ENCODE measurements at regions not wholly inside any gene's neighbourhood (a gene's known extent, or its start where the extent isn't known, plus 50 kb on each side); places are given as distances from the start of the nearest gene placed in this dataset.
"Not testable (repeated sequence)": the region's sequence is repeated elsewhere in the genome, so short reads cannot be mapped to it uniquely, and the experiment has no call there.

- in situ Hi-C loops (cut with HindIII; ENCODE audit: low pct_ligation_motif_present, low sequenced_read_pairs) = no loop called here
- H3K36me3 ChIP-seq (replicated peaks) = no peaks in the 10 kb centered on the region
- TF ChIP-seq CTCF (IDR thresholded peaks at IDR 0.05; ENCODE audit: low read depth, low read length, missing control alignments) = no peak
- H3K27me3 ChIP-seq (replicated peaks) = no peaks in the 10 kb centered on the region
- H3K27ac ChIP-seq = no peak overlapping the region
- no peak for DNase-seq
- H3K4me3 ChIP-seq (ENCODE audit: low read depth, low read length) = no peak overlapping the region
Measured at GRCh38 chr5:174583071-174583470, 141.3 kb upstream of the MSX2 start.

DNA sequence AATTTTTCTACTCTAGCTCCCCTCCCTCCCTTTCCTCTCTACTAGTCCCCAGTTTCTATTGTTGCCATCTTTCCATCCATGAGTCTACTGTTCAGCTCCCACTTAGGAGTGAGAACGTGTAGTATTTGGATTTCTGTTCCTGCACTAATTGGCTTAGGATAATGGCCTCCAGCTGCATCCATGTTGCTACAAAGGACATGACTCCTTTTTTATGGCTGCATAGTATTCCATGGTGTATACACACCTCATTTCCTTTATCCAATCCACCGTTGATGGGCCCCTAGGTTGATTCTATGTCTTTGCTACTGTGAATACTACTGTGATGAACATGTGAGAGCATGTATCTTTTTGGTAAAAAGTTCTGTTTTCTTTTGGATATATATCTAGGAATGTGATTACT, 138.9 kb upstream of the MSX2 start:
- Histone ChIP-seq H3K27ac (no peak overlapping the region), H3K27me3 (replicated peaks) (no peaks in the 10 kb centered on the region), H3K36me3 (replicated peaks) (no peaks in the 10 kb centered on the region), H3K4me3 (ENCODE audit: low read depth, low read length) (no peak overlapping the region)
- in situ Hi-C loops (cut with HindIII; ENCODE audit: low pct_ligation_motif_present, low sequenced_read_pairs) = no loop called here
- TF ChIP-seq CTCF (IDR thresholded peaks at IDR 0.05; ENCODE audit: low read depth, low read length, missing control alignments) = no peak
- no peak for DNase-seq

GRCh38 chr5:174586163-174586562, 138.2 kb upstream of the MSX2 start:
- H3K36me3 ChIP-seq (replicated peaks); H3K27me3 ChIP-seq (replicated peaks); H3K27ac ChIP-seq; in situ Hi-C loops (cut with HindIII; ENCODE audit: low pct_ligation_motif_present, low sequenced_read_pairs); H3K4me3 ChIP-seq (ENCODE audit: low read depth, low read length); DNase-seq: not testable (repeated sequence)

GRCh38 chr5:174589011-174589410, 135.4 kb upstream of the MSX2 start:
- Histone ChIP-seq H3K4me3 (ENCODE audit: low read depth, low read length) (no peak overlapping the region), H3K27me3 (replicated peaks) (no peaks in the 10 kb centered on the region), H3K36me3 (replicated peaks) (no peaks in the 10 kb centered on the region), H3K27ac (no peak overlapping the region)
- no peak for TF ChIP-seq CTCF (IDR thresholded peaks at IDR 0.05; ENCODE audit: low read depth, low read length, missing control alignments)
- DNase-seq = no peak
- in situ Hi-C loops (cut with HindIII; ENCODE audit: low pct_ligation_motif_present, low sequenced_read_pairs) = no loop called here

- in situ Hi-C loops (cut with HindIII; ENCODE audit: low pct_ligation_motif_present, low sequenced_read_pairs) = no loop called here
- DNase-seq = no peak
Measured at GRCh38 chr5:174589599-174589998, 134.8 kb upstream of the MSX2 start.

GRCh38 chr5:174590820-174591219, 133.6 kb upstream of the MSX2 start:
- Histone ChIP-seq H3K27me3 (replicated peaks) (no peaks in the 10 kb centered on the region), H3K36me3 (replicated peaks) (no peaks in the 10 kb centered on the region), H3K27ac (no peak overlapping the region), H3K4me3 (ENCODE audit: low read depth, low read length) (no peak overlapping the region)
- DNase-seq = no peak
- no peak for TF ChIP-seq CTCF (IDR thresholded peaks at IDR 0.05; ENCODE audit: low read depth, low read length, missing control alignments)
- in situ Hi-C loops (cut with HindIII; ENCODE audit: low pct_ligation_motif_present, low sequenced_read_pairs) = no loop called here

More at GRCh38 chr5:174589599-174589998, 134.8 kb upstream of the MSX2 start:
- Histone ChIP-seq H3K4me3 (ENCODE audit: low read depth, low read length) (no peak overlapping the region), H3K27me3 (replicated peaks) (no peaks in the 10 kb centered on the region), H3K27ac (no peak overlapping the region), H3K36me3 (replicated peaks) (no peaks in the 10 kb centered on the region)
- no peak for TF ChIP-seq CTCF (IDR thresholded peaks at IDR 0.05; ENCODE audit: low read depth, low read length, missing control alignments)

All from brain microvascular endothelial cell (primary cell).